ENCODE measurements at regions not wholly inside any gene's neighbourhood (a gene's known extent, or its start where the extent isn't known, plus 50 kb on each side); places are given as distances from the start of the nearest gene placed in this dataset.

DNA sequence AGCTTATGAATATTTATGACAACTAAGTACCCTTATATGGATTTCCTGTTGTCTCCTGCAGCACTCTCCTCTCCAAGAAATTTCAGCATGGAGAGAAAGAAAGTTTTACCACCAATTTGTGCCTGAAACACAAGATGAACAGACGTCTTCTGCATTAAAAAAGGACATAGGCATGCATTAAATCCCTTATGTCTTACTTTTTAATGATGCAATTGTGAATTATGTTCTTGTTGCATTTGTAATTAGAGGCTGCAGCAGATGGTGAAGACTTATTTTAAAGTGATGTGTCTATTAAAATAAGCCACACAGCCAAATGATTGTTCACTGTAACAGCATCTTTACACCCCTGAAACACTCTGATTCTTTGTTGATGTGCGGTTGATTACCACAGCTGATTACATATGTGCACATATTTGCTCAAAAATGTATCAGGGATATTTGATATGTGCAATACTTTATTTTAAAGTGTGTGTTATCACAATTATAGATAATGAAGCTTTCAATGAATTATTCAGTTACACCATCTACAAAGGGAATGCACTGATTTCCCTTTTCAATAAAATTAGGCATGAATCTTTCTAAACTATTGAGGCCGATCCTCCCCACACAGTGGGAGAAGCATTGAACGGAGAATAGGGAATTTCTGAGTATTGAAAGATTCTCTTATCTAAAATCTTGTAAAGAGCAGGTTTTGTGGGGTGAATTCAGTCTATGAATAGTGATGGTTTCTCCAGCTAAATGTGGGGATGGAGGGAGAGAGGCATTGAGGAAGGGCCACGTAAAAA lies 585.1 kb downstream of the SLC4A3 start:
- no peak for TF ChIP-seq EZH2 (IDR thresholded peaks at IDR 0.05; ENCODE audit: borderline replicate concordance)
- TF ChIP-seq, protein P1, sequence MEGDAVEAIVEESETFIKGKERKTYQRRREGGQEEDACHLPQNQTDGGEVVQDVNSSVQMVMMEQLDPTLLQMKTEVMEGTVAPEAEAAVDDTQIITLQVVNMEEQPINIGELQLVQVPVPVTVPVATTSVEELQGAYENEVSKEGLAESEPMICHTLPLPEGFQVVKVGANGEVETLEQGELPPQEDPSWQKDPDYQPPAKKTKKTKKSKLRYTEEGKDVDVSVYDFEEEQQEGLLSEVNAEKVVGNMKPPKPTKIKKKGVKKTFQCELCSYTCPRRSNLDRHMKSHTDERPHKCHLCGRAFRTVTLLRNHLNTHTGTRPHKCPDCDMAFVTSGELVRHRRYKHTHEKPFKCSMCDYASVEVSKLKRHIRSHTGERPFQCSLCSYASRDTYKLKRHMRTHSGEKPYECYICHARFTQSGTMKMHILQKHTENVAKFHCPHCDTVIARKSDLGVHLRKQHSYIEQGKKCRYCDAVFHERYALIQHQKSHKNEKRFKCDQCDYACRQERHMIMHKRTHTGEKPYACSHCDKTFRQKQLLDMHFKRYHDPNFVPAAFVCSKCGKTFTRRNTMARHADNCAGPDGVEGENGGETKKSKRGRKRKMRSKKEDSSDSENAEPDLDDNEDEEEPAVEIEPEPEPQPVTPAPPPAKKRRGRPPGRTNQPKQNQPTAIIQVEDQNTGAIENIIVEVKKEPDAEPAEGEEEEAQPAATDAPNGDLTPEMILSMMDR (IDR thresholded peaks at IDR 0.05; ENCODE audit: poor library complexity) = no peak

Measured in hepatocyte (in vitro differentiated cells).